ENCODE measurements at regions not wholly inside any gene's neighbourhood (a gene's known extent, or its start where the extent isn't known, plus 50 kb on each side); places are given as distances from the start of the nearest gene placed in this dataset.

GRCh38 chr18:33835419-33835818, 257.4 kb downstream of the ASXL3 start:
- no peak for DNase-seq (ENCODE audit: low read depth)
- TF ChIP-seq, protein P1, sequence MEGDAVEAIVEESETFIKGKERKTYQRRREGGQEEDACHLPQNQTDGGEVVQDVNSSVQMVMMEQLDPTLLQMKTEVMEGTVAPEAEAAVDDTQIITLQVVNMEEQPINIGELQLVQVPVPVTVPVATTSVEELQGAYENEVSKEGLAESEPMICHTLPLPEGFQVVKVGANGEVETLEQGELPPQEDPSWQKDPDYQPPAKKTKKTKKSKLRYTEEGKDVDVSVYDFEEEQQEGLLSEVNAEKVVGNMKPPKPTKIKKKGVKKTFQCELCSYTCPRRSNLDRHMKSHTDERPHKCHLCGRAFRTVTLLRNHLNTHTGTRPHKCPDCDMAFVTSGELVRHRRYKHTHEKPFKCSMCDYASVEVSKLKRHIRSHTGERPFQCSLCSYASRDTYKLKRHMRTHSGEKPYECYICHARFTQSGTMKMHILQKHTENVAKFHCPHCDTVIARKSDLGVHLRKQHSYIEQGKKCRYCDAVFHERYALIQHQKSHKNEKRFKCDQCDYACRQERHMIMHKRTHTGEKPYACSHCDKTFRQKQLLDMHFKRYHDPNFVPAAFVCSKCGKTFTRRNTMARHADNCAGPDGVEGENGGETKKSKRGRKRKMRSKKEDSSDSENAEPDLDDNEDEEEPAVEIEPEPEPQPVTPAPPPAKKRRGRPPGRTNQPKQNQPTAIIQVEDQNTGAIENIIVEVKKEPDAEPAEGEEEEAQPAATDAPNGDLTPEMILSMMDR (IDR thresholded peaks at IDR 0.05; ENCODE audit: insufficient read depth, low read length) = no peak
- no peak overlapping the region for H3K4me3 ChIP-seq (ENCODE audit: low read depth, low read length)

GRCh38 chr18:33833842-33834241, 255.8 kb downstream of the ASXL3 start:
- no peak for DNase-seq (ENCODE audit: low read depth)
- TF ChIP-seq, protein P1 (IDR thresholded peaks at IDR 0.05; ENCODE audit: insufficient read depth, low read length) = no peak
- H3K4me3 ChIP-seq (ENCODE audit: low read depth, low read length) = no peak overlapping the region

- no peak overlapping the region for H3K4me3 ChIP-seq (ENCODE audit: low read depth, low read length)
- TF ChIP-seq, protein P1 (IDR thresholded peaks at IDR 0.05; ENCODE audit: insufficient read depth, low read length) = no peak
- DNase-seq (ENCODE audit: low read depth) = no peak
Measured at GRCh38 chr18:33831424-33831823, 253.4 kb downstream of the ASXL3 start.

GRCh38 chr18:33830213-33830612, 252.2 kb downstream of the ASXL3 start:
- TF ChIP-seq, protein P1 (IDR thresholded peaks at IDR 0.05; ENCODE audit: insufficient read depth, low read length) = no peak
- no peak for DNase-seq (ENCODE audit: low read depth)

GRCh38 chr18:33828949-33829348, 250.9 kb downstream of the ASXL3 start:
- TF ChIP-seq, protein P1 (IDR thresholded peaks at IDR 0.05; ENCODE audit: insufficient read depth, low read length) = no peak
- no peak for DNase-seq (ENCODE audit: low read depth)
- H3K4me3 ChIP-seq (ENCODE audit: low read depth, low read length) = no peak overlapping the region

More at GRCh38 chr18:33830213-33830612, 252.2 kb downstream of the ASXL3 start:
- no peak overlapping the region for H3K4me3 ChIP-seq (ENCODE audit: low read depth, low read length)

- no peak for DNase-seq (ENCODE audit: low read depth)
- TF ChIP-seq, protein P1 (IDR thresholded peaks at IDR 0.05; ENCODE audit: insufficient read depth, low read length) = no peak
- no peak overlapping the region for H3K4me3 ChIP-seq (ENCODE audit: low read depth, low read length)
Measured at GRCh38 chr18:33826151-33826550, 248.1 kb downstream of the ASXL3 start.

- peak; percentile 34 for DNase-seq (ENCODE audit: low read depth)
- TF ChIP-seq, protein P1 (IDR thresholded peaks at IDR 0.05; ENCODE audit: insufficient read depth, low read length) = no peak
- no peak overlapping the region for H3K4me3 ChIP-seq (ENCODE audit: low read depth, low read length)
Measured at GRCh38 chr18:33821503-33821902, 243.5 kb downstream of the ASXL3 start.
